H9 (cell line): ENCODE measurements at regions not wholly inside any gene's neighbourhood (a gene's known extent, or its start where the extent isn't known, plus 50 kb on each side); places are given as distances from the start of the nearest gene placed in this dataset.

Source experiments
- DNase-seq: peaks from one replicate; pipeline ENCODE4 v3.0.0-alpha.2; 2017
- H2AFZ ChIP-seq: one replicate; pipeline ENCODE4 v1.6.1; 2013; ENCODE audit warnings: mild to moderate bottlenecking, low read length, control low read depth, moderate library complexity
- H2AK5ac ChIP-seq: 2 replicates; pipeline ENCODE4 v1.6.1; 2013; ENCODE audit warnings: low read length, control low read depth, mixed read lengths; ENCODE audit not compliant: insufficient read length
- H2BK120ac ChIP-seq: one replicate; pipeline ENCODE4 v1.6.1; 2013; ENCODE audit warnings: low read depth, mild to moderate bottlenecking, low read length, control low read depth, inconsistent platforms; ENCODE audit not compliant: poor library complexity, severe bottlenecking
- H2BK12ac ChIP-seq: 2 replicates; pipeline ENCODE4 v1.6.1; 2013; ENCODE audit warnings: low read length, control low read depth, mixed read lengths, low read depth; ENCODE audit not compliant: insufficient read length
- H2BK15ac ChIP-seq: 2 replicates; pipeline ENCODE4 v1.6.1; 2013; ENCODE audit warnings: low read depth, low read length, control low read depth
- H2BK20ac ChIP-seq: one replicate; pipeline ENCODE4 v1.6.1; 2013; ENCODE audit warnings: low read depth, mild to moderate bottlenecking, low read length, control low read depth, inconsistent platforms; ENCODE audit not compliant: poor library complexity, severe bottlenecking
- H2BK5ac ChIP-seq: 2 replicates; pipeline ENCODE4 v1.6.1; 2013; ENCODE audit warnings: low read length, control low read depth, mixed read lengths; ENCODE audit not compliant: insufficient read length
- H3K14ac ChIP-seq: 2 replicates; pipeline ENCODE4 v1.6.1; 2013; ENCODE audit warnings: low read length, control low read depth; ENCODE audit not compliant: insufficient read depth
- H3K18ac ChIP-seq: 2 replicates; pipeline ENCODE4 v1.6.1; 2013; ENCODE audit warnings: low read depth, mild to moderate bottlenecking, mixed read lengths, low read length, control low read depth; ENCODE audit not compliant: insufficient read length
- H3K23ac ChIP-seq: 2 replicates; pipeline ENCODE4 v1.6.1; 2013; ENCODE audit warnings: low read length, control low read depth, mixed read lengths, low read depth; ENCODE audit not compliant: insufficient read length
- H3K23me2 ChIP-seq: 2 replicates; pipeline ENCODE4 v1.6.1; 2013; ENCODE audit warnings: low read depth, mild to moderate bottlenecking, mixed read lengths, low read length, control low read depth; ENCODE audit not compliant: insufficient read length, poor library complexity, severe bottlenecking
- H3K27ac ChIP-seq: 2 replicates; pipeline ENCODE4 v1.5.1; 2013; ENCODE audit warnings: low read length, control low read depth, mixed read lengths, low read depth; ENCODE audit not compliant: insufficient read length
- H3K27me3 ChIP-seq: 2 replicates; pipeline ENCODE4 v1.6.1; 2013; ENCODE audit warnings: low read length, control low read depth, inconsistent platforms; ENCODE audit not compliant: insufficient read depth
- H3K4ac ChIP-seq: 2 replicates; pipeline ENCODE4 v1.6.1; 2013; ENCODE audit warnings: low read depth, mild to moderate bottlenecking, control low read depth, inconsistent platforms, low read length, moderate library complexity
- H3K4me1 ChIP-seq: 2 replicates; pipeline ENCODE4 v1.6.1; 2013; ENCODE audit warnings: low read length, control low read depth, inconsistent platforms; ENCODE audit not compliant: insufficient read depth
- H3K4me2 ChIP-seq: 2 replicates; pipeline ENCODE4 v1.6.1; 2013; ENCODE audit warnings: low read length, control low read depth, mixed read lengths; ENCODE audit not compliant: insufficient read length, insufficient read depth
- H3K56ac ChIP-seq: 2 replicates; pipeline ENCODE4 v1.6.1; 2013; ENCODE audit warnings: low read depth, mild to moderate bottlenecking, mixed read lengths, low read length, control low read depth; ENCODE audit not compliant: insufficient read length
- H3K79me1 ChIP-seq: 2 replicates; pipeline ENCODE4 v1.6.1; 2013; ENCODE audit warnings: low read depth, mild to moderate bottlenecking, moderate library complexity, low read length, control low read depth, inconsistent platforms; ENCODE audit not compliant: insufficient read depth, poor library complexity, severe bottlenecking
- H3K79me2 ChIP-seq: 2 replicates; pipeline ENCODE4 v1.6.1; 2013; ENCODE audit warnings: low read length, control low read depth, inconsistent platforms; ENCODE audit not compliant: insufficient read depth
- H3K9ac ChIP-seq: 2 replicates; pipeline ENCODE4 v1.6.1; 2013; ENCODE audit warnings: low read length, control low read depth, mixed read lengths; ENCODE audit not compliant: insufficient read length; ENCODE audit errors: extremely low read depth
- H3K9me3 ChIP-seq: one replicate; pipeline ENCODE4 v1.6.1; 2013; ENCODE audit warnings: low read depth, low read length, inconsistent platforms; ENCODE audit not compliant: control insufficient read depth
- H3T11ph ChIP-seq: one replicate; pipeline ENCODE4 v1.6.1; 2013; ENCODE audit warnings: mild to moderate bottlenecking, low read length, control low read depth, inconsistent platforms
- H4K20me1 ChIP-seq: one replicate; pipeline ENCODE4 v1.6.1; 2013; ENCODE audit not compliant: control insufficient read depth, insufficient read length, insufficient read depth
- H4K5ac ChIP-seq: 2 replicates; pipeline ENCODE4 v1.6.1; 2013; ENCODE audit warnings: low read depth, mild to moderate bottlenecking, mixed read lengths, low read length, control low read depth; ENCODE audit not compliant: insufficient read length
- H4K8ac ChIP-seq: replicated peaks from 2 replicates; pipeline ENCODE4 v1.6.1; 2013; ENCODE audit warnings: low read length, control low read depth, mixed read lengths, low read depth; ENCODE audit not compliant: insufficient read length
- H4K91ac ChIP-seq: 2 replicates; pipeline ENCODE4 v1.6.1; 2013; ENCODE audit warnings: low read depth, mild to moderate bottlenecking, moderate library complexity, mixed read lengths, low read length, control low read depth; ENCODE audit not compliant: insufficient read length
- H3K27ac Mint-ChIP-seq, 3 experiments: 2 replicates in 2 of 3; 3 replicates in 1 of 3; pipeline ENCODE4 v1.8.0; 2020 to 2021; ENCODE audit warnings: mixed read lengths in 3 of 3, mild to moderate bottlenecking in 1 of 3, moderate library complexity in 1 of 3
- H3K27me3 Mint-ChIP-seq: 2 replicates; pipeline ENCODE4 v1.8.0; 2021; ENCODE audit warnings: low read depth, mild to moderate bottlenecking, moderate library complexity, mixed read lengths
- H3K36me3 Mint-ChIP-seq, 3 experiments: 2 replicates in 2 of 3; 3 replicates in 1 of 3; pipeline ENCODE4 v1.8.0; 2020 to 2021; ENCODE audit warnings: low read depth in 3 of 3, mixed read lengths in 3 of 3; ENCODE audit not compliant: insufficient read depth in 1 of 3
- H3K4me1 Mint-ChIP-seq, 2 experiments: 2 replicates each; pipeline ENCODE4 v1.8.0; 2020; ENCODE audit warnings: mixed read lengths in 2 of 2
- H3K4me3 Mint-ChIP-seq, 2 experiments: 2 replicates in 1 of 2; 3 replicates in 1 of 2; pipeline ENCODE4 v1.8.0; 2020 to 2021; ENCODE audit warnings: mild to moderate bottlenecking in 2 of 2, mixed read lengths in 2 of 2, moderate library complexity in 1 of 2
- H3K9me3 Mint-ChIP-seq, 2 experiments: 2 replicates in 1 of 2; 3 replicates in 1 of 2; pipeline ENCODE4 v1.8.0; 2020; ENCODE audit warnings: mild to moderate bottlenecking in 2 of 2, mixed read lengths in 2 of 2, moderate library complexity in 1 of 2
- CTCF ChIP-seq: fragments of 200-600 bp; sonication (generic); conservative IDR thresholded peaks from 3 replicates; pipeline ENCODE4 v1.8.0; 2021; ENCODE audit warnings: antibody characterized with exemption, mild to moderate bottlenecking
- WGBS: extraction: QIAGEN DNeasy Blood & Tissue Kit; methylation state at CpG from one replicate; pipeline ENCODE4 v1.1.7; 2013; ENCODE audit warnings: missing lambda C conversion rate, low lambda C conversion rate, mixed read lengths; ENCODE audit not compliant: insufficient read length; ENCODE audit errors: extremely low coverage; 5-methylcytosine and 5-hydroxymethylcytosine counted together

- Histone ChIP-seq H2BK20ac (no peak overlapping the region), H3K9me3 (no peaks in the 10 kb centered on the region)
- no peak overlapping the region for H3K27ac Mint-ChIP-seq
These were observed 423.2 kb upstream of the ANO3 start for GRCh38 chr11:25908726-25909125.

More at GRCh38 chr11:25908726-25909125, 423.2 kb upstream of the ANO3 start:
- Mint-ChIP-seq H3K4me1 (no peaks in the 10 kb centered on the region), H3K9me3 (peaks cover 0 to 2% of the 10 kb centered on the region in 2 experiments; a peak in 2 of 5 replicates), H3K27me3 (no peaks in the 10 kb centered on the region; the same call in 1 of the 2 replicates), H3K36me3 (no peaks in the 10 kb centered on the region), H3K4me3 (no peak overlapping the region)
- no peak for TF ChIP-seq CTCF
- H2AK5ac ChIP-seq, result no peak overlapping the region
- H3K27ac ChIP-seq, result no peak overlapping the region
- H2BK15ac ChIP-seq, result no peak overlapping the region
- no peak overlapping the region for H3K9ac ChIP-seq
- no peak overlapping the region for H4K8ac ChIP-seq
- no peak overlapping the region for H3T11ph ChIP-seq
- no peaks in the 10 kb centered on the region for H3K23me2 ChIP-seq
- H3K79me1 ChIP-seq, result no peaks in the 10 kb centered on the region
- H3K79me2 ChIP-seq, result no peaks in the 10 kb centered on the region
- H3K14ac ChIP-seq, result no peak overlapping the region
- DNase-seq, result no peak
- no peak overlapping the region for H2BK120ac ChIP-seq
- WGBS, result no CpG with 5 or more reads among the region's 2 CpGs
- no peak overlapping the region for H3K18ac ChIP-seq
- H3K4ac ChIP-seq, result no peak overlapping the region
- no peak overlapping the region for H4K91ac ChIP-seq
- no peaks in the 10 kb centered on the region for H4K20me1 ChIP-seq
- no peak overlapping the region for H3K23ac ChIP-seq
- no peak overlapping the region for H2AFZ ChIP-seq
- no peaks in the 10 kb centered on the region for H3K27me3 ChIP-seq
- H2BK12ac ChIP-seq, result no peak overlapping the region
- no peak overlapping the region for H2BK5ac ChIP-seq
- no peaks in the 10 kb centered on the region for H3K4me1 ChIP-seq
- no peak overlapping the region for H3K56ac ChIP-seq
- H4K5ac ChIP-seq, result no peak overlapping the region
- no peak overlapping the region for H3K4me2 ChIP-seq
